Body of pancreas (tissue), 4 donors: ENCODE measurements at regions not wholly inside any gene's neighbourhood (a gene's known extent, or its start where the extent isn't known, plus 50 kb on each side); places are given as distances from the start of the nearest gene placed in this dataset.

Experiments
- POLR2A ChIP-seq, 3 donors: fragments of 450-650 bp; IDR thresholded peaks; one replicate each; pipeline ENCODE4 v1.6.1; 2016; ENCODE audit warnings: antibody characterized with exemption in 3 of 3, mild to moderate bottlenecking in 2 of 3
- TF ChIP-seq, protein P1 (sequence below), 7 experiments: fragments of 450-650 bp in 4 of 7; fragments of 200-600 bp in 3 of 7; sonication (generic) in 3 of 7; IDR thresholded peaks; one replicate each; pipeline ENCODE4 v1.5.1; 2016 to 2019; ENCODE audit warnings: antibody characterized with exemption in 7 of 7

GRCh38 chr17:72511242-72511641 is 390.4 kb downstream of the SOX9 start:
- TF ChIP-seq, protein P1, sequence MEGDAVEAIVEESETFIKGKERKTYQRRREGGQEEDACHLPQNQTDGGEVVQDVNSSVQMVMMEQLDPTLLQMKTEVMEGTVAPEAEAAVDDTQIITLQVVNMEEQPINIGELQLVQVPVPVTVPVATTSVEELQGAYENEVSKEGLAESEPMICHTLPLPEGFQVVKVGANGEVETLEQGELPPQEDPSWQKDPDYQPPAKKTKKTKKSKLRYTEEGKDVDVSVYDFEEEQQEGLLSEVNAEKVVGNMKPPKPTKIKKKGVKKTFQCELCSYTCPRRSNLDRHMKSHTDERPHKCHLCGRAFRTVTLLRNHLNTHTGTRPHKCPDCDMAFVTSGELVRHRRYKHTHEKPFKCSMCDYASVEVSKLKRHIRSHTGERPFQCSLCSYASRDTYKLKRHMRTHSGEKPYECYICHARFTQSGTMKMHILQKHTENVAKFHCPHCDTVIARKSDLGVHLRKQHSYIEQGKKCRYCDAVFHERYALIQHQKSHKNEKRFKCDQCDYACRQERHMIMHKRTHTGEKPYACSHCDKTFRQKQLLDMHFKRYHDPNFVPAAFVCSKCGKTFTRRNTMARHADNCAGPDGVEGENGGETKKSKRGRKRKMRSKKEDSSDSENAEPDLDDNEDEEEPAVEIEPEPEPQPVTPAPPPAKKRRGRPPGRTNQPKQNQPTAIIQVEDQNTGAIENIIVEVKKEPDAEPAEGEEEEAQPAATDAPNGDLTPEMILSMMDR (IDR thresholded peaks at IDR 0.05): no peak
- no peak for TF ChIP-seq POLR2A (IDR thresholded peaks at IDR 0.05)
